Right cardiac atrium (tissue), 5 donors: ENCODE measurements at regions not wholly inside any gene's neighbourhood (a gene's known extent, or its start where the extent isn't known, plus 50 kb on each side); places are given as distances from the start of the nearest gene placed in this dataset.

ENCODE experiments used
- ATAC-seq, 2 donors: fragments of 200-7000 bp; cut with Tn5 transposase; one replicate each; pipeline versions ENCODE4 v1.8.0 to v1.9.1; 2020; ENCODE audit warnings: moderate library complexity in 2 of 2, mild to moderate bottlenecking in 1 of 2
- DNase-seq, 3 donors: peaks; one replicate each; pipeline ENCODE4 v3.0.0-alpha.2; 2020
- H3K27ac ChIP-seq: one replicate; pipeline ENCODE4 v1.5.1; 2013; ENCODE audit warnings: mild to moderate bottlenecking, low read length, control low read depth, moderate library complexity
- H3K27me3 ChIP-seq: one replicate; pipeline ENCODE4 v1.6.1; 2013; ENCODE audit not compliant: control insufficient read depth, insufficient read depth
- H3K4me1 ChIP-seq: one replicate; pipeline ENCODE4 v1.6.1; 2013; ENCODE audit warnings: low read length; ENCODE audit not compliant: control insufficient read depth, insufficient read depth
- H3K4me3 ChIP-seq: one replicate; pipeline ENCODE4 v1.5.1; 2013; ENCODE audit warnings: low read length, control low read depth
- H3K9me3 ChIP-seq: one replicate; pipeline ENCODE4 v1.6.1; 2013; ENCODE audit warnings: low read length; ENCODE audit not compliant: control insufficient read depth
- WGBS: extraction: QIAGEN DNeasy Blood & Tissue Kit; methylation state at CpG from one replicate; pipeline ENCODE4 v1.1.7; 2013; 5-methylcytosine and 5-hydroxymethylcytosine counted together
- intact Hi-C, 4 donors: fragments of 100-400 bp; cut with DNase I; formaldehyde crosslinking; loops; one replicate each; pipeline versions ENCODE4 v1.11.0 to v1.14.0; 2022 to 2023
- donor health status: healthy with polysubstance abuse.
- donor health status: DM: no; HTN: yes; CAD: no.
- donor health status: DM: no; HTN: no; CAD: no.
- donor health status: DM: no; HTN: yes; CAD: no; lungs with severe emphysema.
- donor health status: DM: yes; HTN: yes; CAD: no.

GRCh38 chr5:57947181-57947580 lies 464.6 kb upstream of the ACTBL2 start:
- Histone ChIP-seq H3K27ac (no peak overlapping the region), H3K4me1 (no peaks in the 10 kb centered on the region), H3K27me3 (no peaks in the 10 kb centered on the region), H3K4me3 (no peak overlapping the region), H3K9me3 (no peaks in the 10 kb centered on the region)
- intact Hi-C loops = no loop called here
- DNase-seq = peak in 1 of 3 donors; percentile 25
- no peak for ATAC-seq
- 56% methylated on average over 5 of the region's 5 CpGs for WGBS

GRCh38 chr5:57940879-57941278 lies 458.3 kb upstream of the ACTBL2 start:
- intact Hi-C loops = no loop called here
- WGBS = 97% methylated on average over 3 of the region's 3 CpGs
- no peak for DNase-seq
- Histone ChIP-seq H3K4me1 (peaks cover 2% of the 10 kb centered on the region), H3K9me3 (no peaks in the 10 kb centered on the region), H3K27me3 (no peaks in the 10 kb centered on the region), H3K27ac (no peak overlapping the region), H3K4me3 (no peak overlapping the region)
- no peak for ATAC-seq

- H3K4me3 ChIP-seq = no peak overlapping the region
- 80% methylated on average over 3 of the region's 3 CpGs for WGBS
Observed at GRCh38 chr5:57940236-57940635, 457.6 kb upstream of the ACTBL2 start.

GRCh38 chr5:57939771-57940170 lies 457.2 kb upstream of the ACTBL2 start:
- intact Hi-C loops = no loop called here
- no peak overlapping the region for H3K4me3 ChIP-seq
- no peaks in the 10 kb centered on the region for H3K27me3 ChIP-seq
- ATAC-seq (no peak), DNase-seq (no peak)
- peaks cover 2% of the 10 kb centered on the region for H3K4me1 ChIP-seq
- H3K9me3 ChIP-seq = no peaks in the 10 kb centered on the region
- H3K27ac ChIP-seq = no peak overlapping the region
- 43% methylated on average over 3 of the region's 3 CpGs for WGBS

More at GRCh38 chr5:57940236-57940635, 457.6 kb upstream of the ACTBL2 start:
- peaks cover 2% of the 10 kb centered on the region for H3K4me1 ChIP-seq
- DNase-seq (no peak), ATAC-seq (no peak)
- H3K9me3 ChIP-seq = no peaks in the 10 kb centered on the region
- no peaks in the 10 kb centered on the region for H3K27me3 ChIP-seq
- H3K27ac ChIP-seq = no peak overlapping the region
- intact Hi-C loops = no loop called here

GRCh38 chr5:57939335-57939734 lies 456.7 kb upstream of the ACTBL2 start:
- intact Hi-C loops = no loop called here
- no peak for ATAC-seq
- no peak overlapping the region for H3K27ac ChIP-seq
- no peaks in the 10 kb centered on the region for H3K27me3 ChIP-seq
- no peak for DNase-seq
- no peaks in the 10 kb centered on the region for H3K9me3 ChIP-seq
- no peak overlapping the region for H3K4me3 ChIP-seq
- peaks cover 2% of the 10 kb centered on the region for H3K4me1 ChIP-seq

- ATAC-seq (no peak), DNase-seq (no peak)
- no peak overlapping the region for H3K27ac ChIP-seq
- H3K9me3 ChIP-seq = no peaks in the 10 kb centered on the region
- H3K27me3 ChIP-seq = no peaks in the 10 kb centered on the region
- H3K4me1 ChIP-seq = peaks cover 2% of the 10 kb centered on the region
- no peak overlapping the region for H3K4me3 ChIP-seq
- intact Hi-C loops = no loop called here
Observed at GRCh38 chr5:57938174-57938557, 455.6 kb upstream of the ACTBL2 start.

- no peaks in the 10 kb centered on the region for H3K27me3 ChIP-seq
- H3K4me1 ChIP-seq = peaks cover 2% of the 10 kb centered on the region
- no peak for ATAC-seq
- 79% methylated on average over 4 of the region's 4 CpGs for WGBS
- DNase-seq = no peak
- no peaks in the 10 kb centered on the region for H3K9me3 ChIP-seq
- intact Hi-C loops = no loop called here
- H3K27ac ChIP-seq = no peak overlapping the region
- H3K4me3 ChIP-seq = no peak overlapping the region
Observed at GRCh38 chr5:57937501-57938173, 455.0 kb upstream of the ACTBL2 start.

- Histone ChIP-seq H3K9me3 (no peaks in the 10 kb centered on the region), H3K4me1 (peaks cover 2% of the 10 kb centered on the region), H3K4me3 (no peak overlapping the region), H3K27me3 (no peaks in the 10 kb centered on the region), H3K27ac (no peak overlapping the region)
- ATAC-seq (no peak), DNase-seq (no peak)
- 70% methylated on average over 3 of the region's 3 CpGs for WGBS
- intact Hi-C loops = no loop called here
Observed at GRCh38 chr5:57937025-57937424, 454.4 kb upstream of the ACTBL2 start.

GRCh38 chr5:57932761-57933160 lies 450.1 kb upstream of the ACTBL2 start:
- no peak overlapping the region for H3K27ac ChIP-seq
- WGBS = 54% methylated on average over 3 of the region's 3 CpGs
- DNase-seq = no peak
- ATAC-seq = no peak
- H3K9me3 ChIP-seq = no peaks in the 10 kb centered on the region
- H3K27me3 ChIP-seq = no peaks in the 10 kb centered on the region
- no peak overlapping the region for H3K4me3 ChIP-seq
- intact Hi-C loops = no loop called here
- H3K4me1 ChIP-seq = peaks cover 2% of the 10 kb centered on the region

GRCh38 chr5:57931807-57932206 lies 449.2 kb upstream of the ACTBL2 start:
- Histone ChIP-seq H3K9me3 (no peaks in the 10 kb centered on the region), H3K27me3 (no peaks in the 10 kb centered on the region), H3K27ac (no peak overlapping the region), H3K4me3 (no peak overlapping the region), H3K4me1 (no peaks in the 10 kb centered on the region)
- no peak for ATAC-seq
- DNase-seq = no peak
- intact Hi-C loops = no loop called here
- 88% methylated on average over 1 of the region's 1 CpG for WGBS

- intact Hi-C loops = no loop called here
- ATAC-seq (no peak), DNase-seq (no peak)
- no peaks in the 10 kb centered on the region for H3K9me3 ChIP-seq
- H3K27ac ChIP-seq = no peak overlapping the region
- H3K4me1 ChIP-seq = no peaks in the 10 kb centered on the region
- no peaks in the 10 kb centered on the region for H3K27me3 ChIP-seq
- H3K4me3 ChIP-seq = no peak overlapping the region
Observed at GRCh38 chr5:57931352-57931751, 448.7 kb upstream of the ACTBL2 start.

GRCh38 chr5:57929271-57929670 lies 446.7 kb upstream of the ACTBL2 start:
- intact Hi-C loops = no loop called here
- no peak overlapping the region for H3K27ac ChIP-seq
- H3K4me1 ChIP-seq = no peaks in the 10 kb centered on the region
- no peaks in the 10 kb centered on the region for H3K9me3 ChIP-seq
- H3K27me3 ChIP-seq = no peaks in the 10 kb centered on the region
- DNase-seq = no peak
- no peak for ATAC-seq
- 71% methylated on average over 5 of the region's 5 CpGs for WGBS
- H3K4me3 ChIP-seq = no peak overlapping the region
